ENCODE measurements at regions not wholly inside any gene's neighbourhood (a gene's known extent, or its start where the extent isn't known, plus 50 kb on each side); places are given as distances from the start of the nearest gene placed in this dataset.

- in situ Hi-C loops (cut with MboI; ENCODE audit: low pct_unique_long_range_greater_than_20kb, low sequenced_read_pairs, unreplicated experiment) = no loop called here
- no peak for DNase-seq (ENCODE audit: low spot score)
- TF ChIP-seq, protein P1, sequence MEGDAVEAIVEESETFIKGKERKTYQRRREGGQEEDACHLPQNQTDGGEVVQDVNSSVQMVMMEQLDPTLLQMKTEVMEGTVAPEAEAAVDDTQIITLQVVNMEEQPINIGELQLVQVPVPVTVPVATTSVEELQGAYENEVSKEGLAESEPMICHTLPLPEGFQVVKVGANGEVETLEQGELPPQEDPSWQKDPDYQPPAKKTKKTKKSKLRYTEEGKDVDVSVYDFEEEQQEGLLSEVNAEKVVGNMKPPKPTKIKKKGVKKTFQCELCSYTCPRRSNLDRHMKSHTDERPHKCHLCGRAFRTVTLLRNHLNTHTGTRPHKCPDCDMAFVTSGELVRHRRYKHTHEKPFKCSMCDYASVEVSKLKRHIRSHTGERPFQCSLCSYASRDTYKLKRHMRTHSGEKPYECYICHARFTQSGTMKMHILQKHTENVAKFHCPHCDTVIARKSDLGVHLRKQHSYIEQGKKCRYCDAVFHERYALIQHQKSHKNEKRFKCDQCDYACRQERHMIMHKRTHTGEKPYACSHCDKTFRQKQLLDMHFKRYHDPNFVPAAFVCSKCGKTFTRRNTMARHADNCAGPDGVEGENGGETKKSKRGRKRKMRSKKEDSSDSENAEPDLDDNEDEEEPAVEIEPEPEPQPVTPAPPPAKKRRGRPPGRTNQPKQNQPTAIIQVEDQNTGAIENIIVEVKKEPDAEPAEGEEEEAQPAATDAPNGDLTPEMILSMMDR (IDR thresholded peaks at IDR 0.05; ENCODE audit: extremely low read depth, insufficient read depth, missing control alignments) = no peak
Observed at GRCh38 chr5:165187815-165188214, 1682.4 kb downstream of the MAT2B start.

GRCh38 chr5:165188556-165189175 lies 1683.2 kb downstream of the MAT2B start:
- TF ChIP-seq, protein P1 (IDR thresholded peaks at IDR 0.05; ENCODE audit: extremely low read depth, insufficient read depth, missing control alignments) = no peak
- DNase-seq (ENCODE audit: low spot score) = no peak
- in situ Hi-C loops (cut with MboI; ENCODE audit: low pct_unique_long_range_greater_than_20kb, low sequenced_read_pairs, unreplicated experiment) = no loop called here

- TF ChIP-seq, protein P1 (IDR thresholded peaks at IDR 0.05; ENCODE audit: extremely low read depth, insufficient read depth, missing control alignments) = no peak
- in situ Hi-C loops (cut with MboI; ENCODE audit: low pct_unique_long_range_greater_than_20kb, low sequenced_read_pairs, unreplicated experiment) = no loop called here
- DNase-seq (ENCODE audit: low spot score) = no peak
Observed at GRCh38 chr5:165196961-165197360, 1691.5 kb downstream of the MAT2B start.

GRCh38 chr5:165201369-165201768 lies 1696.0 kb downstream of the MAT2B start:
- in situ Hi-C loops (cut with MboI; ENCODE audit: low pct_unique_long_range_greater_than_20kb, low sequenced_read_pairs, unreplicated experiment) = no loop called here
- DNase-seq (ENCODE audit: low spot score) = no peak
- TF ChIP-seq, protein P1 (IDR thresholded peaks at IDR 0.05; ENCODE audit: extremely low read depth, insufficient read depth, missing control alignments) = no peak

DNA sequence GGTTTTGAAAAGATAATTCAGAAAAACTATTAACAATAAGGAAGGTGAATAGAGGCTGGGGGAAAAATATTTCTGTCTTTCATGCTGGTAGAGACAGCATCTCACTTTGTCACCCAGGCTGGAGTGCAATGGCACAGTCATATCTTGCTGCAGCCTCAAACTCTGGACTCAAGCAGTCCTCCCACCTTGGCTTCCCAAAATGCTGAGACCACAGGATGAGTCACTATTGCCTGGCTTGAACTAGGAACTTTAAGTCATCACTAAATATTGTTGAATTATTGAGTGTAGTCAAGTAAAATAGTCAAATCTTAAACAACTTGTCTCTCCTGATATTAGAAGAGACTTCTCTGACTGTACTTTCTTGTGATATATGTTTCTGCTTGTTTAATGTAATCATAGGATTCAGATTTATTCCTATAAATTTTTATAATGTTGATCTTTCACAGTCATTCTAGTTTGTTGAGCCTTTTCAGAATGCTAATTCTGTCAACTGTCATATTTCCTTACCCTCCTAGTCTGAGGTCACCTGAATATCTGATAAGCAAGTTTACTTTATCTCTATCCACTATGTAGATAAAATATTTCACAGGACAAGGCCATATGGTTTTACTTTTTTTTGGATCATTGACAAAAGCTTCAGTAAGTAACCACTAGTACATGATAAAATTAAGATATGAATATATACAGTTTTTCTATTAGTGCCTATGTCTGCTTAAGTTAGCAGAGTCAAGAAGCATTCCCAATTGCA lies 1696.5 kb downstream of the MAT2B start:
- no peak for DNase-seq (ENCODE audit: low spot score)
- TF ChIP-seq, protein P1 (IDR thresholded peaks at IDR 0.05; ENCODE audit: extremely low read depth, insufficient read depth, missing control alignments) = no peak
- in situ Hi-C loops (cut with MboI; ENCODE audit: low pct_unique_long_range_greater_than_20kb, low sequenced_read_pairs, unreplicated experiment) = no loop called here

DNA sequence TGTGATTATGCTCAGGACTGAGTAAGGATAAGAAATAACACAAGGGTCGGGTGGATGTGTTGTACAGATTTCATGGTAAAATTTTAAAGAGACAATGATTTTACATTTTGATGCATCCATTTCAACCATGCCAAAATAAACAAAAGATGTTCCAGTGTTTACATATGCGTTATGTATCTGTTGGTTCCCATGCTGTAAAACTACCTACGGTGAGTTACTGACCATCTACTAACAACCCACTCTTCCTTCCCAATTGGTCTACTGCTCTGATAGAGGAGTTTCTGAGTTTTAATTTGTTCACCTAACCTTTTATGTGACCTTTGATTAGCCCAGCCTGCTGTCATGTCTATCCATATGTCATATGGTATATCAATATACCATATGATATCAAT lies 1697.1 kb downstream of the MAT2B start:
- TF ChIP-seq, protein P1 (IDR thresholded peaks at IDR 0.05; ENCODE audit: extremely low read depth, insufficient read depth, missing control alignments) = no peak
- in situ Hi-C loops (cut with MboI; ENCODE audit: low pct_unique_long_range_greater_than_20kb, low sequenced_read_pairs, unreplicated experiment) = no loop called here
- DNase-seq (ENCODE audit: low spot score) = no peak
